ENCODE measurements at regions not wholly inside any gene's neighbourhood (a gene's known extent, or its start where the extent isn't known, plus 50 kb on each side); places are given as distances from the start of the nearest gene placed in this dataset.

GRCh38 chr15:70172566-70173225 lies 75.0 kb upstream of the TLE3 start:
- Histone ChIP-seq H2AK5ac (ENCODE audit: low read depth, low read length) (no peak overlapping the region), H4K20me1 (ENCODE audit: insufficient read depth, low read length) (no peaks in the 10 kb centered on the region), H3K79me1 (ENCODE audit: low read depth in 1 of 2, low read length in 2 of 2) (no peaks in the 10 kb centered on the region), H3K4me1 (ENCODE audit: control insufficient read depth, insufficient read depth, low read length) (no peaks in the 10 kb centered on the region), H4K5ac (ENCODE audit: low read depth, low read length) (no peak overlapping the region), H3K9me3 (ENCODE audit: control insufficient read depth, insufficient read depth, low read length) (no peaks in the 10 kb centered on the region), H3K4me2 (ENCODE audit: low read depth, low read length) (no peak overlapping the region), H3K4me3 (ENCODE audit: insufficient read depth, low read depth, low read length) (no peak overlapping the region), H2AK9ac (replicated peaks; ENCODE audit: low read depth, low read length, poor library complexity) (no peak overlapping the region), H2BK15ac (ENCODE audit: low read depth, low read length) (no peak overlapping the region), H3K9ac (ENCODE audit: low read depth, low read length) (no peak overlapping the region), H2AFZ (replicated peaks; ENCODE audit: low read length, poor library complexity) (no peak overlapping the region), H4K91ac (ENCODE audit: insufficient read depth, low read depth, low read length) (no peak overlapping the region), H3K36me3 (ENCODE audit: control insufficient read depth, insufficient read depth, low read length) (no peaks in the 10 kb centered on the region), H3K56ac (ENCODE audit: extremely low read depth, insufficient read depth, low read length) (no peak overlapping the region), H2BK20ac (ENCODE audit: low read depth, low read length) (no peak overlapping the region), H3K23ac (ENCODE audit: low read depth, low read length) (no peak overlapping the region), H2BK120ac (ENCODE audit: low read depth, low read length) (no peak overlapping the region), H3K27me3 (ENCODE audit: control insufficient read depth, insufficient read depth, low read length) (peaks cover 51% of the 10 kb centered on the region), H3K4ac (ENCODE audit: low read depth, low read length) (no peak overlapping the region), H4K8ac (ENCODE audit: low read depth in 2 of 2, low read length in 2 of 2) (no peak overlapping the region), H2BK5ac (ENCODE audit: low read depth, low read length, poor library complexity, severe bottlenecking) (no peak overlapping the region), H3K14ac (replicated peaks; ENCODE audit: low read depth, low read length) (no peak overlapping the region), H3K9me1 (ENCODE audit: insufficient read depth, low read length) (no peaks in the 10 kb centered on the region; the same call in 1 of the 2 replicates), H3K27ac (ENCODE audit: insufficient read depth, low read length) (no peak overlapping the region), H3K18ac (ENCODE audit: low read depth, low read length) (no peak overlapping the region)
- dilution Hi-C loops (cut with HindIII; ENCODE audit: low sequenced_read_pairs, unreplicated experiment) (no loop called here), in situ Hi-C loops (cut with MboI; ENCODE audit: low sequenced_read_pairs) (no loop called here), intact Hi-C loops (cut with micrococcal nuclease) (no loop called here)
- BruUV-seq (replicated peaks), result no TSS peak
- DNase-seq (no peak), ATAC-seq (ENCODE audit: low read depth) (no peak)
- POLR2A ChIA-PET (ENCODE audit: unreplicated experiment), result no interaction called here
- no peak for TF ChIP-seq ELK1 (IDR thresholded peaks at IDR 0.05; ENCODE audit: borderline replicate concordance, low read depth, low read length)
- TF ChIP-seq NFE2L2 (IDR thresholded peaks at IDR 0.05; ENCODE audit: low read depth, low read length), result no peak
- TF ChIP-seq SMC3 (IDR thresholded peaks at IDR 0.05; ENCODE audit: low read depth, low read length), result no peak
- no peak for TF ChIP-seq RFX5 (IDR thresholded peaks at IDR 0.05; ENCODE audit: low read depth, low read length)
- TF ChIP-seq BHLHE40 (IDR thresholded peaks at IDR 0.05; ENCODE audit: low read depth, low read length), result no peak
- TF ChIP-seq POLR2A (IDR thresholded peaks at IDR 0.05; ENCODE audit: low read depth, low read length), result no peak
- TF ChIP-seq USF2 (IDR thresholded peaks at IDR 0.05; ENCODE audit: low read depth, low read length), result no peak
- WGBS, 2 experiments (ENCODE audit: extremely low coverage in 2 of 2, insufficient read length in 1 of 2), result 100% methylated on average over 1 of the region's 4 CpGs; no CpG with 5 or more reads in 1 of the 2 experiments
- CTCF ChIA-PET, result no interaction called here
